Middle frontal gyrus (tissue), 1 donor: ENCODE measurements at regions not wholly inside any gene's neighbourhood (a gene's known extent, or its start where the extent isn't known, plus 50 kb on each side); places are given as distances from the start of the nearest gene placed in this dataset.

ENCODE experiments used
- DNase-seq: peaks from one replicate; pipeline ENCODE4 v3.0.0-alpha.2; 2015; ENCODE audit warnings: low spot score; ENCODE audit errors: extremely low spot score

DNA sequence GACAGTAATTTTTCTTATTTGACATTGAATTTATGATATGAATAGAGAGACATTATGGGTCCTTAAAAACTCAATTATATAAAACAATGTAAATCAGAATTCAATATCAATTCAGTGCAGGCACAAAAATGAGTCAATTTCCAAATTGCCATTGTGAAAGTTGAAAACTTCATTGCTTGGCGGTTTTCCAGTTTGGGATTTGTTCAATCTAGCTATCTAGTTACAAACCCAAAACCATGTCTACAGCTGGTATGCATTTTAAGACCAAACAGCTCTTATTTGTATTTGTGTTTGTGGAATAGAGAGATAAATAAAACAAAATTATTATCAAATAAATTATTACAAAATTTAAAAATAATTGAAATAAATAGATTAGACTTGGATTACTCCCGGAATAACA lies 1206.6 kb upstream of the RAG2 start:
- no peak for DNase-seq

DNA sequence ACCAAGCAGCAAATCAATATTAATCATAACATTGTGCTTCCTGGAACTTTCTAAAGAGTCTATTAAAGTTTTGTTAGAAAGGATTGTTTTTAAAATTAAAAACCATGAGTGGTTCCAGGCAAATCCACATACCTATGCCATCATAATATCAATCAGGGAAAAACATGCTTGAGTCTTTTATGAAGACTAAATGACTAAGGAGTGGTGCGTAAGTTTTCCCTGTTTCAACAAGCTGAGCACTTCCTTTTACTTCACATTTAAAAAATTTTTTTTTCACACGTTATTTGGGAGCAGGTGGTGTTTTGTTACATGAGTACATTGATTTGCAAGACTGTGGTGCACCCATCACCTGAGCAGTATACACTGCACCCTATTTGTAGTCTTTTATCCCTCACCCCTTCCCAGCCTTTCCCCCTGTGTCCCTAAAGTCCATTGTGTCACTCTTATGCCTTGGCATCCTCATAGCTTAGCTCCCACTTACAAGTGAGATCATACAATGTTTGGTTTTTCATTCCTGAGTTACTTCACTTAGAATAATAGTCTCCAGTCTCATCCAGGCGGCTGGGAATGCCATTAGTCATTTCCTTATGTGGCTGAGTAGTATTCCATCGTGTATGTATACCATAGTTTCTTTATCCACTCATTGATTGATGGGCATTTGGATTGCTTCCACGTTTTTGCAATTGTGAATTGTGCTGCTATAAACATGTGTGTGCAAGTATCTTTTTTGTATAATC lies 1190.3 kb upstream of the RAG2 start:
- DNase-seq = no peak

DNA sequence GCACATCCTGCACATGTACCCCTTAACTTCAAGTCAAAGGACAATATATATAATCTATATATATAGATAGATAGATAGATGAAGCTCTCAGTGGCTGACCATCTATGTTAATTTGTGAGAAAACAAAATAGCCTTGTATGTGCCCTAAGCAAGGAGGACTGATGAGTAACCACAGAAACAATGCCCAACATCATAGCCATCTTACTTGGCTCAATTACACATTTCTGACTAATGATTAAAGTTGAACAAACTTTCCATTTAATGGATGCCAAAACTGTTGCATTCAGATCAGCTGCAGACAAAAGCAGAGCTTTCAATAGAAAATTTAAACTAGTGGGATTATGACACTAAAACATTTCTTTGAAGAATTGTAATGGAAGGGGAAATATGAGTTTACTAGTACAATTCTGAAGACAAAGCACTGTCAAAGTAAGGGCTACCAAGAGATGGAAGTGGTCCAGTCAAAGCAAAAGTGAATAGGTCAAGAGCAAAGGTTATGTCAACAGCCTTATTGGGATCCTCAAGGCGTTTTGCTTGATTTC lies 1188.2 kb upstream of the RAG2 start:
- DNase-seq = no peak

DNA sequence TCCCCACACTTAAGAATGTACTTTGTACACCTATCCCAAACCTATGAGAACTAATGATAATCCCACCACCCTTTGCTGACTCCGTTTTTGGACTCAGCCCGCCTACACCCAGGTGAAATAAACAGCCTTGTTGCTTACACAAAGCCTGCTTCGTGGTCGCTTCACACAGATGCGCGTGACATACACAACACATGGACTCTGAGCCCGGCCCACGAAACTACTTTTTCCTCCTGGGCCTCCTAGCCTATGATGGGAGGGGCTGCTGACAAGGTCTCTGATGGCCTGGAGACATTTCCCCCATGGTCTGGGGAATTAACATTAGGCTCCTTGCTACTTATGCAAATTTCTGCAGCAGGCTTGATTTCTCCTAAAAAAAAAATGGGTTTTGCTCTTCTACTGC lies 1176.4 kb upstream of the RAG2 start:
- no peak for DNase-seq

DNA sequence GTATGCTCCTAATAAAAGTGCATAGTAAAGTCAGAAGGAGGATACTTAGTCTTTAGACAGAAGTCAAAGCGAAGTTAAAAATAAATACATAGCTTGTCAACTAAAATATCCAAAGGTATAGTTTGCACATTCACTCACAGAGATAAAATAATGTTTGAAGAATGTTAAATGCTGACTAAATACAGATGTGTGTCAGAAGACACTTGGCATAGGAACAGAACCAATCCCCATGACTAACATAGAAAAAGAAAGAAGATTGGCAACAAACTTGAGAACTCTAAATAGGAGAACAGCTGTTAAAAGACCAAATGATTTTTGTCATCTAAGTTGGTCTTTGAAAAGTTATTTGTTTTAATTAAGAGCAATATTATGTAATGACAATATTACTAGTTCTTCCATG lies 1172.1 kb upstream of the RAG2 start:
- no peak for DNase-seq

DNA sequence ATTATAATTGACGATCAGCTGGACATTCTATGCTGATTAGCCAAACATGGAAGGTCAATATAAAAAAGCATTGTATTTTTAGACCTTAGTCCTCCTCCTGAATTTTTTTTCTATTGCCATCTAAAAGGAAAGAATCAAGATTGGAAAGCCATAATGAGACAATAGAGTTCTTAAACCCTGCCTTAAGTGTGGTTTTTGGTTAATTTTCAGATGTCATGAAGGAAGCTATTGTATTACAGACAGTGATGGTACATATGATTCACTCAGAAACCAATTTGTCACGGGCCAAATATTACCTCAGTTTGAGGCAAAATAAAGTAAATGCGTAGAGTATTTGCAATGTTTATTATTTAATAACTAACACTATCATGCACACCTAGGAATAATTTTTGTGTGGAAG lies 1164.0 kb upstream of the RAG2 start:
- DNase-seq = no peak

DNA sequence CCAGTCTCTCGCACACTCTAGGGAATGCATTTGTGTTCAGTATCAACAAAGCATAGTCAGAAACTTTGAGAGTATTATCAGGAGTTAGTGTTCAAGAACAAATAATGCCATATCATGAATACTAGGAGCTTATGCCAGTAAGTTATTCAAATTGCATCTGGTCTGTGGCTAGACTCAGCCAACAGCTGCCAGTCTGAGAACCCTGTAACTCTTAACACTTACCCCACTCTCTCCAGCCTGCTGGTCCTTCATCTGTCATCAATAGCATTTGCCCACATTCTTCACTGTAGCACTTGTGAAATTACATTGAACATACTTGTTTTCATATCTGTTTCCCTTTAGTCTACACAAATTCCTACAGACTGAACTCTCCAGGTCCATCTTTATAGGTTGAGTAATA lies 1157.5 kb upstream of the RAG2 start:
- DNase-seq = no peak

DNA sequence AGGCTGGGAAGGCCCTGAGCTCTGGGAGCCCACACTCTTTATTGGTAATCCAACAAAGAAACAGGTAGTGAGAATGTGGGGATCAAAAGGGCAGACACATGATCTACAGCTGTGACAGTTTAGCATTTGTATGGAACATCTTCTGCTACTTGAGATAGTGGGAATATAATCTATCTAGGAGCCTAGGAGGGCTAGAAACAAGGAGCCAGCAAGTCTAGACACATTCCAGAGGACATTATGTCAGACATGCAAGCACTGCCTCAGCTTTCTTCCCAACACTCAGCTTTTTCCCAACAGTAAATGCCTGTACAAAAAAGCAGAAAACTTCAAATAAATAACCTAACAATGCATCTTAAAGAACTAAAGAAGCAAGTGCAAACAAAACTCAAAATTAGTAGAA lies 1150.6 kb upstream of the RAG2 start:
- DNase-seq = no peak

DNA sequence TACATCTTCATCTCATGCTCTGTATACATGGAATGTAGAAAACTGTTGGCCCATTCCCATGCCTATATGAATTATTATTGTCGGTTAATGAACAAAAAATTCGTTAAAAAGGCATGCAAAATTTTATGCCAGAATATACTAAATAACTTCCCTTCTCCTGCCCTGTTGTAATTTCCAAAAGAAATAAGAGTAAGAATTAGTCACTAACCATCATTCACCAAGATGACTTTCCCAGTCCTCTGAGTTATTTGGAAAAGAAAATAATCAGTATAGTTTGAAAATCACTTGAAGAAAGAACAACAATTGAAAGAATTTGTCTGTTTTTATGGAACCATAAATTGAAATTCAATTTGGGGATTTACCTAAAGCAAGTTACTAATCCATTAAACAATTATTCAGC lies 1149.1 kb upstream of the RAG2 start:
- DNase-seq = no peak

DNA sequence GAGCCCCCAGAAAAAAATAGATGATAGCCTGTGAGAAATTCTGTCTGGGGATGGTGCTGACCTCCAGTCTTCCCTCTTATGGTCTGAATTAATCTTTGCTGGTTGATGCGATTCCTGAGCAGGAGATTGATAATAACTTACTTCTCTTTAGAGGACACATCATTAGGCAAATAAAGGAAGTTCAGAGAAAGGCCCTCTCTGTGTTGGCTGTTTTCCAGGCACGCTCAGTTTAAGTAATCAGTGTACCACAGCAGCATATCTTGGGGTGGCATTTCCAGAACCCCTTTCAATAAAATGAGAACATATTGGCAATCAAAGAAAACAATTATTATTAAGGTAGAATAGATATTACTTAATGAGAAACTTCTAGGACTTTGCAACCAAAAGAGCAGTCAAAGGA lies 1129.3 kb upstream of the RAG2 start:
- DNase-seq = no peak

DNA sequence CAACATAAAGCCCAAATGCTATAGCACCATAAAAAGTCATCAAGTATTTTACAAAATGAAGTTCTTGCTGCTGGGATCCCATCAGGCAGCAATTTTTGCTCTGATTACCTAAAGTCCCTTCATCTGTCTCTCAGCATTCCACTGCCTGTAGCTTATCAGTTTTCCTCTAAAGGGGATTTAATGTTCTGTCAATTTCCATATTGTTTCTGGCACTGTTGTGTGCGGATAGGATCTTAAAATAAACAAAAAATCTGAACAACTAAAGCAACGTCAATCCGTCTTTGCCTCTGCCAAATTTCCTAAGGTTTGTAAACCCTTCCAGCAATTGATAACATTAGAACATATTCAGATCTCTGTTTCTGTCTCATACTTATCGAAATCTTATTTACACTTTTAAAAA lies 1126.3 kb upstream of the RAG2 start:
- no peak for DNase-seq

DNA sequence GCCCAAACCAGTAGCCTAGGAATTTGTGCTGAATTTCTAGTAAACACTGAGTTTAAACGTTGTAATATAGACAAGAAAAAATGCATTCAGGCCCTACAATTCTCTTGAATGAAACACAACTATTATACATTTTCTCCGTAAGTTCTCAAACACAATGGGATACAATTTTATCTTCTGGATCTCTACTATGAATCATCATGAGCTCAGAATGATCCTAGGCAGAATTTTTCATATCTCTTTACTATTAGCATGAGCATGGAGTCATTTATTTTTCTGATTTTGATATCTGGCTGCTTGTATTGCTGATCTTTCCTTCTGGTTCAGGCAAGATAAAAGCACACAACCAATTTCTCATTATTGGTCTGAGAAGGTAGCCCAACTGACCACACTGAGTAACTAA lies 1123.4 kb upstream of the RAG2 start:
- no peak for DNase-seq

DNA sequence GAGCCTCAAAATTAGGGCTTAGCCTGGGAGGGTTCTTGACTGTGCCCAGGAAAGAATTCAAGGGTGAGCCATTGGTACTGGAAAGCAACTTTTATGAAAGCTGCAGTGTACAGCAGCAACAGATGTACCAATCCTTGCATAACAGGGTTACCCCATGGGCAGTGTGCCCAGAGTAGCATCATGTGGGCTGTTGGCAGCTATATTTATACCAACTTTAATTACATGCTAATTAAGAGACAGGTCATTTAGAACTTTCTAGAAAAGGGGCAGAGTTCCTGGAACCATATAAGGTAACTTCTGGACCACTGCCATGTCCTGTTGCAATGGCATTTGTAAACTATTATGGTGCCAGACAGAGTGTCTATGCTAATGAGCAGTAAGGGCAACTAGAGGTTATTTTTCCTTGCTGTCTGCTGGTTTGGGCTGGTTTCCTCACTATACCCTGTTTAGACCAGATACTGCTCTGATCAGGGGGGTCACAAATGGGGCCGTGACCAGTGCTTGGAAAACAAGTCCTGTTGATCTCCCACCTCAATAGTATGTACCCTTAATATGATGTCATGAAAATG lies 1120.5 kb upstream of the RAG2 start:
- no peak for DNase-seq

DNA sequence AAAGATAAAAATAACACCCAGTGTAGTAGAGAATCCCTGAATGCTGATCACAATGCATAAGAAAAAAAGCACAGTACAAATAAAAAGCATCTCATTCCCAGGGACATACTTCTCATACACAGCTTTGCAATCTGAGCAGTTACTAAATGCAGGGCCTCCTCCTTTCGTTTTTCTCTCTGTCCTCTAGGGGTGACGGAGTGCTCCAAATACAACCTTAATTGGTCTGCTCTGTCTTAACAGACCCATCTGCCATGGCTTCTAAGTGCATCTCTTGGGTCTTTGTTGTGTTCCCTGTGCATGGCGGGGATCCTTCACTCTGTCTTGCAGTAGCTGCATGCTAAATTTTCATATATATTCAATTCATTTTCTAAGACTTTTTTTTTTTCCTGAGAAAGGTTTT lies 1114.2 kb upstream of the RAG2 start:
- DNase-seq = no peak

DNA sequence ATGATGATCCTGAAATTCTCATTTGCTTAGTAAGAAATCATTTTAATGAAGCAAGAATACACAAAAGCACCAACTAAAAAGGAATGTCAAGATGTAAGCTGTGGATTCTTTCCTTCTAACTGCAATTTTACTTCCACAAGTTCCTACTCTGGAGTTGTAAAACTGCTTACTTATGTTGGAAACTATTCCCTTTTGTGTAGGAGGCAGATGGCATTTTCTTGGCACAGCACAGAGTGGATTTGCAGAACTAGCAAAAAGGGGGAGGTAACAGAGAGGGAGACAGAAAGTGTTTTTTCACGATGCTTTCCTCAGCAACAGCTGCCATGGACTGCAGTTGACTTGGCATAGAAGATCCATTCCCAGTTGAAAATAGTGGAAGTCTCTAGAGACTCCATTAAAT lies 1112.0 kb upstream of the RAG2 start:
- DNase-seq = peak; percentile 11

DNA sequence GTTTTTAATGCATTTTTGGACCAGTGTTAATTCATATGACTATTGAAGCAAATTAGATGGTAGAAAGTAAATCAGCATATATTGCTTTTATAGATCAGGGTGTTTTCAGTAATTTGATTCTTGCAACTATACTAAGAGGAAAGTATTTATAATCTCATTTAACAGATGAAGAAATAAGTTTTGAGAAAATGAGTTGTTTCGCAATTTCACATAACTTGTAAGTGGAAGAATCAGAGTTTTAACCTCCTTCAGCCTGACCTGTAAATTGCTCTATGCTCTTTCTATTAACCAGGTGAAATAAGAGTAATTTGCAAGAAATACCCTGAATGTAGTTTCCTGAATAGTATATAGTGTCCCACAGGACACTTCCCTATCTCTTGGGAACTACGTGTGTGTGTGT lies 1106.8 kb upstream of the RAG2 start:
- no peak for DNase-seq

DNA sequence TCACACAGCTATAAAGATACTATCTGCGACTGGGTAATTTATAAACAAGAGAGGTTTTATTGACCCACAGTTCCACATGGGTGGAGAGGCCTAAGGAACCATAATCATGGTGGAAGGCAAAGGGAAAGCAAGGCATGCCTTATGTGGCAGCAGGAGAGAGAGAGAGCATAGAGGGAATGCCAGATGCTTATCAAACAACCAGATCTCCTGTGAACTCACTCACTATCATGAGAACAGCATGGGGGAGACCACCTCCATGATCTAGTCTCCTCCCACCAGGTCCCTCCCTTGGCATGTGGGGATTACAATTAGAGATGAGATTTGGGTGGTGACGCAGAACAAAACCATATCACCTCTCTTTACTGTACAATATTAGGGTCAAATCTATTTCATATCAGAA lies 1101.6 kb upstream of the RAG2 start:
- DNase-seq = no peak

DNA sequence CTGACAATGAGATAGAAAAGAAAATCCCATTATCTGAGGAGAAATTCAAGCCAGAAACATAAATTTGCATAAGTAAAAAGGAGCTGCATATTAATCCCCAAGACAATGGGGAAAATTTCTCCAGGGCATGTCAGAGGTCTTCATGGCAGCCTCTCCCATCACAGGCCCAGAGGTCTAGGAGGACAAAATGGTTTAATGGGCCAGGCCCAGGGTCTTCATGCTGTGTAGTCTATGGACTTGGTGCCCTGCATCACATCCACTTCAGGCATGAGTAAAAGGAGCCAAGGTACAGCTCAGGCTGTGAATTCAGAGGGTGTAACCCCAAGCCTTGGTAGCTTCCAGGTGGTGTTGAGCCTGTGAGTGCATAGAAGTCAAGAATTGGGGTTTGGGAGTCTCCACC lies 1097.2 kb upstream of the RAG2 start:
- no peak for DNase-seq

DNA sequence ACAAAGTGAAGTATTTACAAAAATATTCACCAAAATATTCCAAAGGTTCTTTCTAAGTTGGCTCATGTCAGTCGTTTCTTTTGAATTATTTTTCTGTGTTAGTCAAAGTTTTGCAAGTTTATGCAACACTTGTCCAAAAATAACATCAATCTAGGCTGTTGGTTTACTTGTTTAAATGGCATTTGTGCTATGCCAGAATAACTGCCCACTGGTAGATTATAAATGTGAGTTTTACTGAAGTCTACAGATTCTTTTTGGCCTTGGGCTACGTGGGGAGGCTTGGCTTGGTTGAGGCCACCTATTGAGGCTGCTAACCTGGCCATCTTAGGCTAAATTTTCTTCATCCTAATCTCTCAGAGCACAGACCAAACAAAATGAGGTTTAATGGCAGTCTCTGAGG lies 1091.9 kb upstream of the RAG2 start:
- no peak for DNase-seq

DNA sequence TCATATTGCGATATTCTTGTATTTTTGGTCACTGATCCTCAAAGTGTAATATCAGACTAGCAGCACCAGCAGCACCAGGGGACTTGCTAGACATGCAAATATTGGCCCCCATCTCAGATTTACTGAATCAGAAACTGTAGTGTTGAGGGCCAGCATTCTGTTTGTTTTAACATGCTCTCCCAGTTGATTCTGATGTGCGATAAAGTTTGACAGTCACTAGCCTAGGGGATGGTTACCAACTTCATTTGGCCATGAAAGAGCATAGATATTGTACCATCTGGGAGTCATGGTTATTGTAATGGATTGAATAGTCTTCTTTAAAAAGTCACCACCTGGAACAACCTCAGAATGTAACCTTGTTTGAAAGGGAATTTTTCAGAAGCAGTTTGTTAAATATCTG lies 1090.4 kb upstream of the RAG2 start:
- no peak for DNase-seq

DNA sequence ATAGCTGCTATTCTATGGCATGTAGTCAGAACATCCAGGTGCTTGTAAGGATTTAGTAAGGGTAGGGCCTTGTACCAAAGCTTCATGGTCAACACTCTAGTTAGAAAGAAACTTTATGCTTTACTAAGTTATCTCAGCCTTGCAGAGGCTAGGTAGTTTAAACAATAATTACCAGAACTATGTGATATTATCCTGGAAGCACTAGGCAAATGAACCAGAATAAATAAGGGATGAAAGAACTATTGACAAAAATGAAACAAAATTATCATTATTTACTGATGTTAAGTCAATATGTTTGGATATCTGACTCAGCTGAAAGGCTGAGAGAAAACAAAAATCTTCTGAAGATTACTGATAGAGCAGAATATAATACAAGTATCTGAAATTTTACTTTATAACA lies 1089.1 kb upstream of the RAG2 start:
- no peak for DNase-seq

DNA sequence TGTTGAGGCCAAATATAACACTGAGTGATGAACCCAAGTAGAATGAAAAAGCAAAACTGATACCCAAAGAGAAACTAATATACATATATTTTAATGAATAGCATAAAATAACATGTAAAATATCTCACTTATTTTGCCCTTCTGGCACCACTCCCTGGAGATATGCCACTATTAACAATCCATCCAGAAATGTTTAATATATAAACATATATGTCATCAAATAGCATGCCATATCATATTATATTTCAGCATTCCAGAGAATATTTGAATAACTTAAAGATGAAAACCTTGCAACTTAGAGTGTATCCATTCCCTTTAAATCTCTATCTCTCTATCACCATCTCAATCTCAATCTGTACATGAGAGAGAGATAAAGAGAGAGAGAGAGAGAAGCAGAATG lies 1073.3 kb upstream of the RAG2 start:
- no peak for DNase-seq

DNA sequence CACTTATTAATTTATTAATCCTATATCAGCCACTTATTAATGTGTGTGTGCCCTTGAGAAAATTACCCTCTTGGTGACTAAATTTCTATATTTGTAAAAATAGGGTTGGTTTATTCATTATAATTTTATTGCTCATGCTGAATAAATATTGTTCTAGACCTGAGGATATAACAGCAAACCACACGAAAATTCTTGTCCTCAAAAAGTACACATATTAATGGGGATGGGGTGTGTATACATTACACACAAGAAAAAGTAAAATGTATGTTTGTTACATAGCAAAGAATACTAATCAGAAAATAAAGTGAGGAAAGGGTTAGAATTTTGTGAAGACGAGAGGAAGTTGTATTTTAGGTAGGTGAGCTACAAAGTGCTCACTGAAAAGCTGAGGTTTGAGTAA lies 1068.9 kb upstream of the RAG2 start:
- no peak for DNase-seq
